Heart left ventricle (tissue), 13 donors: ENCODE measurements at regions not wholly inside any gene's neighbourhood (a gene's known extent, or its start where the extent isn't known, plus 50 kb on each side); places are given as distances from the start of the nearest gene placed in this dataset.

Experiments used
- POLR2A ChIP-seq, 2 donors: fragments of 450-650 bp; IDR thresholded peaks; one replicate each; pipeline ENCODE4 v1.6.1; 2017; ENCODE audit warnings: antibody characterized with exemption in 2 of 2, mild to moderate bottlenecking in 2 of 2, moderate library complexity in 2 of 2
- TF ChIP-seq, protein P1 (sequence below), 12 donors: fragments of 200-600 bp; sonication (generic) in 4 of 12; IDR thresholded peaks; one replicate each; pipeline versions ENCODE4 v1.5.0 to v1.8.0; 2018 to 2022; ENCODE audit warnings: antibody characterized with exemption in 12 of 12, mild to moderate bottlenecking in 5 of 12
- donor health status: ischemic (EF 13 %, LVEDD 7.1; RV severe dilation, severe dysfunction).
- donor health status: DM: no; HTN: yes; CAD: no.
- donor health status: DM: no; HTN: no; CAD: no.
- donor health status: ischemic (EF 25% LVEDD 6.9; RV normal size, moderate dysfunction).
- donor health status: ischemic (EF 25% LVEDD 5.7; RV mildly dilated, moderate dysfunction).
- donor health status: ischemic (EF 35%, LVEDD 5.7; RV mildly dilated, moderate dysfunction).
- donor health status: nonischemic (EF 11% LVEDD 7.7; RV severe dilation, severe dysfunction).
- donor health status: DM: yes; HTN: yes; CAD: no.
- donor health status: PGD.
- donor health status: ischemic (EF 29% LVEDD 5.4; RV normal size, mild dysfunction).
- donor health status: nonischemic (EF 23%, LVEDD 6.1; RV moderate dilation, normal function).

DNA sequence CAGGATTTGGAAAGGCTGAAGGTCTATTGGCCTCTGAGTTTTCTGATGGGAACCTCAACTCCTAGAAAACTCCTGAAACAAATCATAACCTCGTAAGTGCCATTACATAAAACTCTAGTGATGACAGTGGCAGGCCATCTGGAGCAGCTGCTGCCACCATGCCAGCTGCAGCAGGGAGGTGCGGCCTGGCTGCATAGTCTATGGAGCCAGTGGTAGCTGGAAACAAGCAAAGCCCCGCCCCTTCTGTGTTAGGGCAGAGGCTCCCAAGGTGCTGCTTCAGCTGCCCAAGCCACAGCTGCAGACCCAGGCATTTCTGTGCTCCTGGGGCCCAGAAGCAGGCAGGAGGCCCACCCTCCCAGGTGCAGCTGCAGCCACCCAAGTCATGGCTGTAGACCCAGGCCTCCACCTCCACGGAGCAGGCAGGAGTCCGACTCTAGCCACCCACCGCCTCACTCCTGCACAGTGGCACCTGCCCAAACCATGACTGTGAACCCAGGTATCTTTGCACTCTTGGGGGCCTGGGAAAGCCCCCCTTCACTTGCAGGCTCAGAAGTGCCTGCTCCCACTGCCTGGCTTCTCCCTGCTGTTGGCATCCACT is 254.1 kb upstream of the KCNJ16 start:
- TF ChIP-seq POLR2A (IDR thresholded peaks at IDR 0.05): no peak
- TF ChIP-seq, protein P1, sequence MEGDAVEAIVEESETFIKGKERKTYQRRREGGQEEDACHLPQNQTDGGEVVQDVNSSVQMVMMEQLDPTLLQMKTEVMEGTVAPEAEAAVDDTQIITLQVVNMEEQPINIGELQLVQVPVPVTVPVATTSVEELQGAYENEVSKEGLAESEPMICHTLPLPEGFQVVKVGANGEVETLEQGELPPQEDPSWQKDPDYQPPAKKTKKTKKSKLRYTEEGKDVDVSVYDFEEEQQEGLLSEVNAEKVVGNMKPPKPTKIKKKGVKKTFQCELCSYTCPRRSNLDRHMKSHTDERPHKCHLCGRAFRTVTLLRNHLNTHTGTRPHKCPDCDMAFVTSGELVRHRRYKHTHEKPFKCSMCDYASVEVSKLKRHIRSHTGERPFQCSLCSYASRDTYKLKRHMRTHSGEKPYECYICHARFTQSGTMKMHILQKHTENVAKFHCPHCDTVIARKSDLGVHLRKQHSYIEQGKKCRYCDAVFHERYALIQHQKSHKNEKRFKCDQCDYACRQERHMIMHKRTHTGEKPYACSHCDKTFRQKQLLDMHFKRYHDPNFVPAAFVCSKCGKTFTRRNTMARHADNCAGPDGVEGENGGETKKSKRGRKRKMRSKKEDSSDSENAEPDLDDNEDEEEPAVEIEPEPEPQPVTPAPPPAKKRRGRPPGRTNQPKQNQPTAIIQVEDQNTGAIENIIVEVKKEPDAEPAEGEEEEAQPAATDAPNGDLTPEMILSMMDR (IDR thresholded peaks at IDR 0.05): no peak
